ENCODE measurements at regions not wholly inside any gene's neighbourhood (a gene's known extent, or its start where the extent isn't known, plus 50 kb on each side); places are given as distances from the start of the nearest gene placed in this dataset.

DNA sequence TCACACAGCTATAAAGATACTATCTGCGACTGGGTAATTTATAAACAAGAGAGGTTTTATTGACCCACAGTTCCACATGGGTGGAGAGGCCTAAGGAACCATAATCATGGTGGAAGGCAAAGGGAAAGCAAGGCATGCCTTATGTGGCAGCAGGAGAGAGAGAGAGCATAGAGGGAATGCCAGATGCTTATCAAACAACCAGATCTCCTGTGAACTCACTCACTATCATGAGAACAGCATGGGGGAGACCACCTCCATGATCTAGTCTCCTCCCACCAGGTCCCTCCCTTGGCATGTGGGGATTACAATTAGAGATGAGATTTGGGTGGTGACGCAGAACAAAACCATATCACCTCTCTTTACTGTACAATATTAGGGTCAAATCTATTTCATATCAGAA lies 1101.6 kb upstream of the RAG2 start:
- no peak for DNase-seq (ENCODE audit: extremely low read depth in 1 of 2, low read depth in 1 of 2)

DNA sequence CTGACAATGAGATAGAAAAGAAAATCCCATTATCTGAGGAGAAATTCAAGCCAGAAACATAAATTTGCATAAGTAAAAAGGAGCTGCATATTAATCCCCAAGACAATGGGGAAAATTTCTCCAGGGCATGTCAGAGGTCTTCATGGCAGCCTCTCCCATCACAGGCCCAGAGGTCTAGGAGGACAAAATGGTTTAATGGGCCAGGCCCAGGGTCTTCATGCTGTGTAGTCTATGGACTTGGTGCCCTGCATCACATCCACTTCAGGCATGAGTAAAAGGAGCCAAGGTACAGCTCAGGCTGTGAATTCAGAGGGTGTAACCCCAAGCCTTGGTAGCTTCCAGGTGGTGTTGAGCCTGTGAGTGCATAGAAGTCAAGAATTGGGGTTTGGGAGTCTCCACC lies 1097.2 kb upstream of the RAG2 start:
- no peak for DNase-seq (ENCODE audit: extremely low read depth in 1 of 2, low read depth in 1 of 2)

DNA sequence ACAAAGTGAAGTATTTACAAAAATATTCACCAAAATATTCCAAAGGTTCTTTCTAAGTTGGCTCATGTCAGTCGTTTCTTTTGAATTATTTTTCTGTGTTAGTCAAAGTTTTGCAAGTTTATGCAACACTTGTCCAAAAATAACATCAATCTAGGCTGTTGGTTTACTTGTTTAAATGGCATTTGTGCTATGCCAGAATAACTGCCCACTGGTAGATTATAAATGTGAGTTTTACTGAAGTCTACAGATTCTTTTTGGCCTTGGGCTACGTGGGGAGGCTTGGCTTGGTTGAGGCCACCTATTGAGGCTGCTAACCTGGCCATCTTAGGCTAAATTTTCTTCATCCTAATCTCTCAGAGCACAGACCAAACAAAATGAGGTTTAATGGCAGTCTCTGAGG lies 1091.9 kb upstream of the RAG2 start:
- no peak for DNase-seq (ENCODE audit: extremely low read depth in 1 of 2, low read depth in 1 of 2)

DNA sequence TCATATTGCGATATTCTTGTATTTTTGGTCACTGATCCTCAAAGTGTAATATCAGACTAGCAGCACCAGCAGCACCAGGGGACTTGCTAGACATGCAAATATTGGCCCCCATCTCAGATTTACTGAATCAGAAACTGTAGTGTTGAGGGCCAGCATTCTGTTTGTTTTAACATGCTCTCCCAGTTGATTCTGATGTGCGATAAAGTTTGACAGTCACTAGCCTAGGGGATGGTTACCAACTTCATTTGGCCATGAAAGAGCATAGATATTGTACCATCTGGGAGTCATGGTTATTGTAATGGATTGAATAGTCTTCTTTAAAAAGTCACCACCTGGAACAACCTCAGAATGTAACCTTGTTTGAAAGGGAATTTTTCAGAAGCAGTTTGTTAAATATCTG lies 1090.4 kb upstream of the RAG2 start:
- DNase-seq (ENCODE audit: extremely low read depth in 1 of 2, low read depth in 1 of 2): no peak

DNA sequence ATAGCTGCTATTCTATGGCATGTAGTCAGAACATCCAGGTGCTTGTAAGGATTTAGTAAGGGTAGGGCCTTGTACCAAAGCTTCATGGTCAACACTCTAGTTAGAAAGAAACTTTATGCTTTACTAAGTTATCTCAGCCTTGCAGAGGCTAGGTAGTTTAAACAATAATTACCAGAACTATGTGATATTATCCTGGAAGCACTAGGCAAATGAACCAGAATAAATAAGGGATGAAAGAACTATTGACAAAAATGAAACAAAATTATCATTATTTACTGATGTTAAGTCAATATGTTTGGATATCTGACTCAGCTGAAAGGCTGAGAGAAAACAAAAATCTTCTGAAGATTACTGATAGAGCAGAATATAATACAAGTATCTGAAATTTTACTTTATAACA lies 1089.1 kb upstream of the RAG2 start:
- DNase-seq (ENCODE audit: extremely low read depth in 1 of 2, low read depth in 1 of 2): no peak

DNA sequence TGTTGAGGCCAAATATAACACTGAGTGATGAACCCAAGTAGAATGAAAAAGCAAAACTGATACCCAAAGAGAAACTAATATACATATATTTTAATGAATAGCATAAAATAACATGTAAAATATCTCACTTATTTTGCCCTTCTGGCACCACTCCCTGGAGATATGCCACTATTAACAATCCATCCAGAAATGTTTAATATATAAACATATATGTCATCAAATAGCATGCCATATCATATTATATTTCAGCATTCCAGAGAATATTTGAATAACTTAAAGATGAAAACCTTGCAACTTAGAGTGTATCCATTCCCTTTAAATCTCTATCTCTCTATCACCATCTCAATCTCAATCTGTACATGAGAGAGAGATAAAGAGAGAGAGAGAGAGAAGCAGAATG lies 1073.3 kb upstream of the RAG2 start:
- no peak for DNase-seq (ENCODE audit: extremely low read depth in 1 of 2, low read depth in 1 of 2)

DNA sequence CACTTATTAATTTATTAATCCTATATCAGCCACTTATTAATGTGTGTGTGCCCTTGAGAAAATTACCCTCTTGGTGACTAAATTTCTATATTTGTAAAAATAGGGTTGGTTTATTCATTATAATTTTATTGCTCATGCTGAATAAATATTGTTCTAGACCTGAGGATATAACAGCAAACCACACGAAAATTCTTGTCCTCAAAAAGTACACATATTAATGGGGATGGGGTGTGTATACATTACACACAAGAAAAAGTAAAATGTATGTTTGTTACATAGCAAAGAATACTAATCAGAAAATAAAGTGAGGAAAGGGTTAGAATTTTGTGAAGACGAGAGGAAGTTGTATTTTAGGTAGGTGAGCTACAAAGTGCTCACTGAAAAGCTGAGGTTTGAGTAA lies 1068.9 kb upstream of the RAG2 start:
- DNase-seq (ENCODE audit: extremely low read depth in 1 of 2, low read depth in 1 of 2): no peak

DNA sequence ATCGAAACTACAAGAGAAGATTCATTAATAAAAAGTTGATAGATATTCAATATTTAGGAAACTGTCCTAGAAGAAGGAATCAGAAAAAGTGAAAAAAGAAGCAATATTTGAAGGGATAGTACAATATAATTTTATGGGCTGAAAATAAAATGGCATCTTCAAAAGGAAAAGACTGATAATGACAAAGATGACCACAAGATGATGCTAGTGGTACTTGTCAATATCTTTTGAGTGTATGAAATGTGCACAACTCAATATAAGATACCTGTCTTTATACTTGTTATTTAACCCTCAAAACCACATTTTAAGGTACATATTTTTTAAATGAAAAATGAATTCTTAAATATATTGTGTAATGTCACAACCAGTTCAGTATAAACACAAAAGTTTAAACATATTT lies 1059.6 kb upstream of the RAG2 start:
- DNase-seq (ENCODE audit: extremely low read depth in 1 of 2, low read depth in 1 of 2): no peak

DNA sequence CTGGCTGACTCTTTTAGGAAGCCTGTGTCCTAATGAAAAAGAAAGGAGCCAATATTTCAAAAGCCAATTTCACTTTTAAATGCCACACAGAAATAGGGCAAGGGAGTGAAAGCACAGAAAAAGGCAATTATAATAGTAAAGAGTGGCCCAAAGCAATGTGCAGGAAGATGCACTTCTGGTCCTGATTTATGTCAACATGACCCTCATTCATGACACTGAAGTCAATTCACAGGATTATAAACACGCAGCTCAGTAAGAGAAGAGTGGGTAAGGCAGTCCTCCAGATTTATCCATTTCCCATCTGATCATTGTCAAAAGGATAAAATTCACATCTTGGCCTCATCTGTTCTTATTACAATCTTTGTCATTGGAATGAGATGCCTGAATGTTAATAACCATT lies 1049.7 kb upstream of the RAG2 start:
- no peak for DNase-seq (ENCODE audit: extremely low read depth in 1 of 2, low read depth in 1 of 2)

DNA sequence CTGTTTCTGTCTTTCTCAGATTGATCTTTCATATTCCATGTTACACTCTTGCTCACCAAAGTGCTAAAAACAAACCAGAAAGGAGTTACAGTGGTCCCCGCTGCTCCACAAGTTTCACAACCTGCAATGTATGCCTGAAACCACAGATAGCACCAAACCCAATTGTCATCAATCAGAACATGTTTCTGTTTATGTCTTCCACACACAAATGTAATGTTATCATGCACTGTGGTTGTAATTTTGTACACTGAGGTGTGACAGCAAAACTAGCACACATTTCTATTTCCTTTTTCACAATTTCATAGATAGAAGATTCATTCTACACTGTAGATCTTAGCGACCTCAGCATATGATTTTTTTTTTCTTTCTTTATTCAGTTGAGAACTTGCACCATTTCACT lies 1045.9 kb upstream of the RAG2 start:
- DNase-seq (ENCODE audit: extremely low read depth in 1 of 2, low read depth in 1 of 2): no peak

DNA sequence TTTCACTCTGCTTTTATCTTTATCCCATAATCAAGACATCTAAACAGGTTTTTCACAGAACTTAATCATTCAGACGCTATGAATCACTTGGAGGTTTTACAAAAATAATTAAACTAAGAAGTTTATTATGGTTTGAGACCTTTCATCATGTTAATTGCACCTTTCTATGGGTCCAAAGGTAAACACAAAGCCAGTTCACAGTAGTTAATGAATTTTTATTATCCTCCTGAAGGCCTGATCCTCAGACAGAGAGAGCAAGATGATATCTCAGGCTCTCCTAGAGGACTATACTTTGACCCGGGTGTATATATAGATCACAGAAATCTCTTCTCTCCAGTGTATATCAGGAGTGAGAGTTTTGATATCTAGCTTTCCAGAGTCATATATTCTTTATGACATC lies 1044.3 kb upstream of the RAG2 start:
- no peak for DNase-seq (ENCODE audit: extremely low read depth in 1 of 2, low read depth in 1 of 2)

DNA sequence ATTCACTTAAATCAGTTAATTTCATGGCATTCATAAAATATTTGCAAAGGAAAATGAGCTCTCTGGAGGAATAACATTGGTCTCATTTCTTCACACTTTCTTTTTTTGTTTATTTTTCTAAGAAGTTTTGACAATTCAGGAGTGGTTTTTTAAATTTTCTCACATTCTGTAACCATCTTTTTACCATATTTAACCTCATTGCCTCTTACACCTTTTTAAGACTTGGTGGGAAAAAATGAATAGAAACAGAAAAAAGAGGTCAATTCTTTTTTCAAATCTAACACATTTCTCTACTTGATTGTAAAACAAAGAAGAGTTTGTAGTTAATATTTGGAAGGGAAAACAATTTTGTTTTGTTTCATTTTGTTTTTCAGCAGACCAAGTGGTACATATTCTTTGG lies 1034.7 kb upstream of the RAG2 start:
- DNase-seq (ENCODE audit: extremely low read depth in 1 of 2, low read depth in 1 of 2): no peak

DNA sequence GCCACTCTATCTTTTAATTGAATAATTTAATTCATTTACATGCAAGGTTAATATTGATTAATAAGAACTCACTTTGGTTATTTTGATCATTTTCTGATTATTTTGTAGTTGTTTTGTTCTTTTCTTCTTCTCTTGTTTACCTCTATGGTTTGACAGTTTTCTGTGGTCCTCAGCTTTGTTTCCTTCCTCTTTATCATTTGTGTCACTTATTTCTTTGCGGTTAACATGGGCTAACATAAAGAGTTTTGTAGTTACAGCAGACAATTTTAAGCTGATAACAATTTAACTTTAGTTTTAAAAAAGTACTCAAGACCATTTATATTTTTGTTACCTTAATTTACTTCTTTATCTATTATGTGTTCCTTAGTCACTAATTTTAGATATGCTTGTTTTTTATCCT lies 1032.8 kb upstream of the RAG2 start:
- no peak for DNase-seq (ENCODE audit: extremely low read depth in 1 of 2, low read depth in 1 of 2)

DNA sequence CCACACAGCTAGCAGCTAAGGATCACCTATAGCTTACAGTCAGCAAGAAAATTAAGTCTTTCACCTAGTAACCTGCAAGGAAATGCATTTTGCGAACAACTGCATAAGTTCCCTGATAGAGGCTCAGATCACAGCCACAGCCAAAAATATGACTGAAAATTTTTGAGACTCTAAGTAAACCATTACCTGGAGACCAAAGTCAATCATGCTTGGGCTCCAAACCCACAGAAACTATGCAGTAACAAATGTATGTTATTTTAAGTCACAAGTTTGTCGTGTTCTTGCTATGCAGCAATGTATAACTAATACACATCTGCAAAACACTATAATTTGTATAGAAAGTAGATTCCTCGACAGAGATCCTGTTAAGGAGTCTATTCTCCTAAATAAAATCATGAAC lies 1025.7 kb upstream of the RAG2 start:
- no peak for DNase-seq (ENCODE audit: extremely low read depth in 1 of 2, low read depth in 1 of 2)

DNA sequence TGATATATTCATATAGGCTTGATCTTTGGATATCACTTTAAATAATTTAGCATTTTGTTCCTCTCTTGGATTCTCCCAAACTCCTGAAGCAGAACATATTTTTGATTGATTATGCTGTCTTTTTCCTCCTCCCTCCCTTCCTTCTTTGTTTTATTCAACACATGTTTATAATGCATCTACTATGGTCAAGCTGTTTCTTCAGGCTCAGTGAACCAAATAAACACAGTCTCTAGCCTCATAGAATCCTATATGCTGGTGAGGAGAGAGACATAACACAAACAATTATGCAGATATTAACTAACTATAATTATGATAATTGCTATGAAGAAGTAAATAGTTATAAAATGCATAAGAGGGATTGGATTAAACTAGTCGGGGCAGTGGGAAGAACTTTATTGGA lies 1023.6 kb upstream of the RAG2 start:
- no peak for DNase-seq (ENCODE audit: extremely low read depth in 1 of 2, low read depth in 1 of 2)

DNA sequence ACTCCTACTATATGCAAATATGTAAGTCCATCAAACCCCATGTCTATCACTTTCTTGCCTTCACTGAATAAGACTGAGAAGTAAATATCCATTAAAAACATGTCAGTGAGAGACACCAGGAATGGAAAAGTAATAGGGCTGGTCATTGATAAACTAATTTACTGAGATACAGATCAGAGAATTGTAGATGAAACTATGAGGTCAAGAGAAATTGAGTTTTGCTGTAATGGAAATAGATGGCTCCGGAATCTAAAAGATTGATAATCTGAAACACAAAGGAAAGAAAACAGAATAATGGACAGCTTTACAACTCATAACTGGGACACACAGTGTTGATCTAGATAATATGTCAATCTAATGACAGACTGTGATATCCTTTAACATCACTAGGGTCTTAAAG lies 1018.3 kb upstream of the RAG2 start:
- DNase-seq (ENCODE audit: extremely low read depth in 1 of 2, low read depth in 1 of 2): no peak

DNA sequence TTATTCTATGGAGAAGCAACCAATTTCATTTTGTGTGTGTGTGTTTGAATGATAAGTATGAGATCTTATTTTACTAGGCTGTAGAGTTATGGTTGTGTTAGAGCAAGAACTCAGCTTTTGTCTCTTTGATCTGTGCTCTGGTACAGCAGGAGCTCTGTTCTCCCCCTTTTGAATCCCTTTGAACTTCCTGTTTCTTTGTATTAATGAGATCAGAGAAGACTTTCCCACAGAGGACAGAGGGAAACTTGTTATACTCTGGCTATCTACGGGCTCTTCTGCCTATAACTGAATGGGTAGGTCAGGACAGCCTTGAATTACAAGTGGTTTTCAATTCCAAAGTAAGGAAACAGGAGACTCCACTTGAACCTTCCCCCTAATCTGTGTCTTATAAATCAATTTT lies 1015.0 kb upstream of the RAG2 start:
- no peak for DNase-seq (ENCODE audit: extremely low read depth in 1 of 2, low read depth in 1 of 2)

DNA sequence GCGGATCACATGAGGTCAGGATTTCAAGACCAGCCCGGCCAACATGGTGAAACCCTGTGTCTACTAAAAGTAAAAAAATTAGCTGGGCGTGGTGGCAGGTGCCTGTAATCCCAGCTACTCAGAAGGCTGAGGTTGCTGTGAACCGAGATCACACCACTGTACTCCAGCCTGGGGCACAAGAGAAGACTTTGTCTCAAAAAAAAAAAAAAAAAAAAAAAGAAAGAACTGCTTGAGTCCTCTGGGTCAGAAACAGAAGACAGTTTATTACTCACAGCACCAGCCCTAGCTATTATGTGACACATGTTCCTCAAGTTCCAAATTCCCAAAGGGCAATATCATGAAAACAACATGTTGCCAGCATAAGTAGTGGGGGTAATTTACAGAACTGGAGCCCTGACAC lies 1014.1 kb upstream of the RAG2 start:
- DNase-seq (ENCODE audit: extremely low read depth in 1 of 2, low read depth in 1 of 2): no peak

DNA sequence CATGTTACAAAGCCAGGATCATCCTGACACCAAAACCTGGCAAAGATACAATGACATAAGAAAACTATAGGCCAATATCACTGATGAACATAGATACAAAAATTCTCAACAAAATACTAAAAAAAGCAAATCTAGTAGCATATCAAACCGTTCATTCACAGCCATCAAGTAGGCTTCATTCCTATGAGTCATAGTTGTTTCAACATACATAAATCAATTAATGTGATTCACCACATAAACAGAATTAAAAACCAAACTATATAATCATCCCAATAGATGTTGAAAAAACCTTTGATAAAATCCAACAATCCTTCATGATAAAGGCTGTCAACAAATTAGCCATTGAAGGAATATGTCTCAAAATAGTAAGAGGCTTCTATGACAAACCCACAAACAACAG lies 1007.2 kb upstream of the RAG2 start:
- DNase-seq (ENCODE audit: extremely low read depth in 1 of 2, low read depth in 1 of 2): no peak

DNA sequence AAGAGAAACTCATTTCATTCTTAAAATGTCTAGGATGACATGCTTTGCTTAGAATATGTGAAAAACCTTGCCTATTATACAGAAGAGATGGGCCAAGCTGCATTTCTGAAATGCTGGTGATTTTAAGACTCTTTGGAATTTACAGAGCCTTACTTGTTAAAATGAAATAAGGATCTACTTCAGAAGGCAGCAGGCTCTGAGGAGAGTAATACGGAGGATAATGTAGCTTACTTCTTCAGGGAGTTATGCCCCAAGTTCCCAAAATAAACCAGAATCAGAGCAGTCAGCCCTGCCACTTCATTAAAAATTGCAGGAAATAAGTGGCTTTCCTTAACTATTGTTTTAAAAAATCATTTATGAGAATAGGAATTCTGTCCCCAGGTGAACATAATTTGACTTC lies 1000.3 kb upstream of the RAG2 start:
- no peak for DNase-seq (ENCODE audit: extremely low read depth in 1 of 2, low read depth in 1 of 2)

DNA sequence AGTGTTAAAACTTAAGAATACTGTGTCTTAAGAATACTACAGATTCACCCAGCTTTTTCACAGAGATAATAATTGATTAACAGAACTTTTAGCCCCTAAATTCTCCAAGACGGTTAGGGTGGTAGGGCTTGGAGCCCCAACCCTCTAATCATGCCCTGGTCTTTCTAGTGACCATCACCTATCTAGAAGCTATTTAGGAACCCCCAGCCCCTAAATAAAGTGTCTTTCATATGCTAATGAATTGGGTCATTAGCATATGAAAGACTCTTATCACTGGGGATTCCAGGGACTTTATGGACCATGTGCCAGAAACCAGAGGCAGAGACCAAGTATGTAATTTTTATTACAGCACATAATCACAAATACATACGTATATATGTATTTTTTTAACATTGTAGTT lies 999.7 kb upstream of the RAG2 start:
- DNase-seq (ENCODE audit: extremely low read depth in 1 of 2, low read depth in 1 of 2): no peak

DNA sequence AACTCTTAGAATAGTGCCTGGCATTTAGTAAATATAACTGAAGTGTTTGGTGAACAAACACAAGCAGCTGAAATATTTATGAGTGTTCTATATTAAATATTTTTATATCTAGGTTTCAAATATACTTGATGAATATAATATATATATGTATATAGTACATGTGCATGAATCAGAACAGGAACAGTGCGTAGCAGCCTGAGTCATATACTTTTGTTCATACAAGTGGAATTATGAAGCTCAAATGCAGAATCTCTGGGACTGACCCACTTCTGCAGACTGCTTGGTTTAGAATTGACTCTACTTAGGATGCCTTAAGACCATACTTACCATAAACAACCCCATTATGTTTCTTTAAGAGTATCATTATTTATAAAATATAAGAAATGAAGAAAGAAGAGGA lies 997.8 kb upstream of the RAG2 start:
- no peak for DNase-seq (ENCODE audit: extremely low read depth in 1 of 2, low read depth in 1 of 2)

DNA sequence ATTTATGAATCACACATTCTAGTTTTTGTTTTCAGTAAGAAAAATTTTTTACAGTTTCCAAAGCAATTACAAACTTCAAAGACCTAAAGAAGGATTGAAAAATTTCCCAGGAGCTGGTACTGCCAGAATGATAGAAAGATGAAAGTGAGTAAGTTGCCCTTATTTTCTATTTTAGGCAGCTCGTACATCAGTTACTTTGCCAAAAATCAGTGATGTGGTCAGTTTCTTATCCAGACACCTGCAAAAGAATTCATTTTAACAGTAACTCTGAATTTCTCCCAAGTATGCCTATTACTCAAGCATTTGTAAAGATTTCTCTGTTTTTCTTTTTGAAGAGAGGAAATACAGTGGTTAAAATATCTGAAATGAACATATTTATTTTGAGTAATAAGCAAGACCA lies 976.3 kb upstream of the RAG2 start:
- DNase-seq (ENCODE audit: extremely low read depth in 1 of 2, low read depth in 1 of 2): no peak

DNA sequence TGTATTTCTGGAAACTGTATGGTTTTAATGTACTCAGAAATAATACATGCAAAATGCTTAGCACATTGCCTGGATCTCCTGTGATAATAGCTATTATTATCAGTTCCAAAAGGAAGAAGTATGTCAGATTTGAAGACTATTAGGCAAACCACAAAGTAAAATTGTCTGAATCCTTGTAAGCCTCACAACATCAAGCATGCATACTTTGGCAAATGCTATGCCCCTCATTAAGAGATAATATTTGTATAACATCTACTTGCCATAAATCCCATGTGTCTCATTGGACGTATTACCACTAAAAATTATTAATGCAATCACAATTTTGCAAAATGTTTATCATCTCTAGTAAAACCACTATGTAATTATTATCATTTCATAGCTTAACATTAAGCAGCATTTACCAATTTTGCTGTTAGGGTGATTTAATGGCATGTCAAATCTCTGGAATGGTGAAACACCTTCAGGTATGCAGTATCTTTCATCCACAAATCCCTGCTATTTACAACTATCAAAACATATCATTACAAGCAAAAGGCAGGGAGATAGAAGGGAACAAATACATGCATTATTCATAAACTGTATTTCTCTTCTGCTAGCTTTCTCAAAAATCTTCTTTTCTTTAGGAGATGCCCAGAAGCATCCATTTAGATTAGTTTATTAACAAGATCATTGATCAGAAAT lies 974.6 kb upstream of the RAG2 start:
- DNase-seq (ENCODE audit: extremely low read depth in 1 of 2, low read depth in 1 of 2): no peak

Data from activated CD8-positive, alpha-beta memory T cell treated with anti-CD3 and anti-CD28 coated beads for 1 hour (primary cell).